PC-9 (cell line): ENCODE measurements at regions not wholly inside any gene's neighbourhood (a gene's known extent, or its start where the extent isn't known, plus 50 kb on each side); places are given as distances from the start of the nearest gene placed in this dataset.

Experiments
- BruUV-seq: library from RNA; stranded (reverse); fragments of 400-500 nt; replicated peaks from 2 replicates; lab custom pipeline; 2021; lab: Mats Ljungman, UMichigan
- CTCF ChIA-PET: fragments of 300-600 bp; sonication (Branson Sonifier 250); formaldehyde crosslinking; loops from one replicate; lab custom pipeline; 2022; ENCODE audit warnings: antibody characterized with exemption; lab: Charles Lee
- POLR2A ChIA-PET: fragments of 300-600 bp; sonication (Branson Sonifier 250); formaldehyde crosslinking; loops from one replicate; lab custom pipeline; 2022; ENCODE audit warnings: antibody characterized with exemption; ENCODE audit not compliant: unreplicated experiment; lab: Charles Lee
- DNase-seq, 2 experiments: peaks; one replicate each; pipeline versions ENCODE4 v3.0.0 to v3.0.0-alpha.2; 2015 to 2022; ENCODE audit warnings: mixed read lengths in 1 of 2
- H2AFZ ChIP-seq: fragments of 200-600 bp; sonication (generic); 2 replicates; pipeline ENCODE4 v1.8.1; 2017; ENCODE audit warnings: antibody characterized with exemption
- H3F3A ChIP-seq: fragments of 200-600 bp; sonication (generic); 2 replicates; pipeline ENCODE4 v1.8.1; 2017; ENCODE audit warnings: antibody characterized with exemption, mild to moderate bottlenecking, low read depth; ENCODE audit not compliant: insufficient read depth
- H3K27ac ChIP-seq: fragments of 200-600 bp; sonication (generic); 2 replicates; pipeline ENCODE4 v1.6.1; 2016; ENCODE audit warnings: mixed run types
- H3K27me3 ChIP-seq: fragments of 200-600 bp; sonication (generic); 2 replicates; pipeline ENCODE4 v1.6.1; 2016; ENCODE audit warnings: low read depth, mixed run types; ENCODE audit not compliant: insufficient read depth
- H3K36me3 ChIP-seq: fragments of 200-600 bp; sonication (generic); 2 replicates; pipeline ENCODE4 v1.6.1; 2016; ENCODE audit warnings: low read depth, mixed run types
- H3K4me1 ChIP-seq: fragments of 200-600 bp; sonication (generic); replicated peaks from 2 replicates; pipeline ENCODE4 v1.6.1; 2016; ENCODE audit warnings: mixed run types; ENCODE audit not compliant: insufficient read depth
- H3K4me2 ChIP-seq: fragments of 200-600 bp; sonication (generic); 2 replicates; pipeline ENCODE4 v1.6.1; 2017; ENCODE audit warnings: mixed run types
- H3K4me3 ChIP-seq: fragments of 200-600 bp; sonication (generic); 2 replicates; pipeline ENCODE4 v1.6.1; 2016; ENCODE audit warnings: mixed run types
- H3K79me2 ChIP-seq: fragments of 200-600 bp; sonication (generic); 2 replicates; pipeline ENCODE4 v1.6.1; 2017; ENCODE audit warnings: low read depth, mixed run types
- H3K9me2 ChIP-seq: fragments of 200-600 bp; sonication (generic); 2 replicates; pipeline ENCODE4 v1.8.1; 2017; ENCODE audit warnings: mild to moderate bottlenecking; ENCODE audit not compliant: insufficient read depth
- H3K9me3 ChIP-seq: fragments of 200-600 bp; sonication (generic); 2 replicates; pipeline ENCODE4 v1.8.1; 2016; ENCODE audit warnings: low read depth; ENCODE audit not compliant: insufficient read depth
- H4K20me1 ChIP-seq: fragments of 200-600 bp; sonication (generic); 2 replicates; pipeline ENCODE4 v1.8.1; 2017; ENCODE audit not compliant: insufficient read depth
- CTCF ChIP-seq: fragments of 200-600 bp; sonication (generic); conservative IDR thresholded peaks from 2 replicates; pipeline ENCODE4 v1.6.1; 2017; ENCODE audit warnings: mixed run types, antibody characterized with exemption, mild to moderate bottlenecking, moderate library complexity
- EZH2 ChIP-seq: fragments of 200-600 bp; sonication (generic); IDR thresholded peaks from 2 replicates; pipeline ENCODE4 v1.8.0; 2017; ENCODE audit warnings: antibody characterized with exemption, low read depth
- intact Hi-C: fragments of 100-400 bp; cut with micrococcal nuclease; formaldehyde crosslinking; loops from one replicate; pipeline ENCODE4 v1.10.0; 2022; ENCODE audit not compliant: unreplicated experiment

DNA sequence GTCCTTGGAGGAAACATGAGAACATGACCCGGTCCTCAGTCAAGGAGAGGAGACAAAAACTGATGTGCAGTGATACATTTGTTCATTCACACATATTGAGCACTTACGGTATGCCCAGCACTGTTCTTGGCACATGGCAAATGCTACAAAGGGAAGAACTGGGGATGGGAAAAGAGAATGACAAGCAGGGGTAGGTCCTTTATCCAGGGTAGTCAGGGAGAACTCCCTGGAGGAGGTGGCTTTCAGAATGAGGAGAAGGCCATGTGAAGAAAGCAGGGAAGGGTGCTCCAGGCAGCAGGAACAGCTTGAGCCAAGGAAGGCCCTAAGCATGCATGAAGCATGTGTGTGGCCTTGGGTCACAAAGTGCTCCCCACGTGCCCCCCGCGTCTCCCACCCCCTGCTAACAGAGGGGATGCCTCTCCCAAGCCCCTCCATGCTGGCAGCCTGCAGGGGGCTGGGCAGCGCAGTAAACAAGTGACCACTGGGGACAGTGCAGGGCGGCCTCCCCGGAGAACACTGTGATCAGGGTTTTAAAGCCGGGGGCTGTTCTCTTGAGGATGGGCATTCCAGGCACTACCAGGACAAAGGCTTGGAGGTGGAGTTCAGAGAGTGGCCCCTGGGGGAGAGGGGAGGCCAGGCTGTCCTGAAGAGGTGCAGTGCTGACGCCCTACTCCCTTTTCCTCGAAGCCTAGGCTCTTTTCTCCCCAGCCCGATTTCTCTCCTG, 71.0 kb downstream of the PHETA1 start:
- no peaks in the 10 kb centered on the region for H3K36me3 ChIP-seq
- TF ChIP-seq CTCF (no peak), EZH2 (no peak)
- no peaks in the 10 kb centered on the region for H3K9me3 ChIP-seq
- no peaks in the 10 kb centered on the region for H3F3A ChIP-seq
- no peaks in the 10 kb centered on the region for H4K20me1 ChIP-seq
- H2AFZ ChIP-seq: no peak overlapping the region
- H3K9me2 ChIP-seq: no peaks in the 10 kb centered on the region
- H3K27ac ChIP-seq: no peak overlapping the region
- CTCF ChIA-PET: interaction anchor here (0.6 to 1.2 kb wide), 3 partner anchors 17 to 387 kb away, joined by 3 to 5 read pairs (median 5); no protein-coding TSS in a partner anchor
- H3K27me3 ChIP-seq: no peaks in the 10 kb centered on the region
- BruUV-seq: no TSS peak
- no peak for DNase-seq
- POLR2A ChIA-PET: interaction anchor here (0.6 kb wide), 1 partner anchor 177 kb away, joined by 5 read pairs; no protein-coding TSS in a partner anchor
- no peak overlapping the region for H3K4me2 ChIP-seq
- no peak overlapping the region for H3K4me3 ChIP-seq
- intact Hi-C loops: no loop called here
- no peaks in the 10 kb centered on the region for H3K4me1 ChIP-seq
- no peaks in the 10 kb centered on the region for H3K79me2 ChIP-seq

- Histone ChIP-seq H3K27me3 (no peaks in the 10 kb centered on the region; the same call in 1 of the 2 replicates), H3K4me3 (no peak overlapping the region), H3K79me2 (no peaks in the 10 kb centered on the region), H3K36me3 (no peaks in the 10 kb centered on the region), H4K20me1 (no peaks in the 10 kb centered on the region), H3K9me2 (no peaks in the 10 kb centered on the region), H3K4me1 (no peaks in the 10 kb centered on the region), H3K27ac (no peak overlapping the region), H2AFZ (no peak overlapping the region), H3F3A (no peaks in the 10 kb centered on the region), H3K4me2 (no peak overlapping the region), H3K9me3 (no peaks in the 10 kb centered on the region)
- BruUV-seq: no TSS peak
- DNase-seq: no peak
- ChIA-PET POLR2A (no interaction called here), CTCF (interaction anchor here (0.5 kb wide), 1 partner anchor 832 kb away, joined by 4 read pairs; no protein-coding TSS in a partner anchor)
- intact Hi-C loops: no loop called here
- TF ChIP-seq EZH2 (no peak), CTCF (no peak)
Observed at GRCh38 chr12:111296906-111297463, 71.9 kb downstream of the PHETA1 start.

GRCh38 chr12:111295176-111295575, 73.7 kb downstream of the PHETA1 start:
- Histone ChIP-seq H3K27ac (no peak overlapping the region), H3K4me3 (no peak overlapping the region), H3K36me3 (no peaks in the 10 kb centered on the region), H3K79me2 (no peaks in the 10 kb centered on the region), H3K9me3 (no peaks in the 10 kb centered on the region), H2AFZ (no peak overlapping the region), H3K4me1 (no peaks in the 10 kb centered on the region), H4K20me1 (no peaks in the 10 kb centered on the region), H3K27me3 (no peaks in the 10 kb centered on the region; the same call in 1 of the 2 replicates), H3F3A (no peaks in the 10 kb centered on the region), H3K9me2 (no peaks in the 10 kb centered on the region), H3K4me2 (no peak overlapping the region)
- ChIA-PET CTCF (no interaction called here), POLR2A (no interaction called here)
- no TSS peak for BruUV-seq
- no peak for TF ChIP-seq CTCF
- TF ChIP-seq EZH2: no peak
- intact Hi-C loops: no loop called here
- DNase-seq: no peak
